A549 (cell line): ENCODE measurements at regions not wholly inside any gene's neighbourhood (a gene's known extent, or its start where the extent isn't known, plus 50 kb on each side); places are given as distances from the start of the nearest gene placed in this dataset.

ENCODE experiments used
- ATAC-seq, 2 experiments: fragments of 200-7000 bp in 1 of 2; fragments of >200 bp in 1 of 2; cut with Nextera tagmentation in 1 of 2; cut with Tn5 transposase in 1 of 2; 3 replicates each; pipeline versions ENCODE4 v1.8.0 to v1.9.1; 2018 to 2020; ENCODE audit warnings: mild to moderate bottlenecking in 1 of 2, moderate library complexity in 1 of 2
- CTCF ChIA-PET: fragments of 300-600 bp; sonication (Branson Sonifier 250); formaldehyde crosslinking; extraction: SDS; loops from one replicate; lab custom pipeline; 2021; ENCODE audit warnings: antibody characterized with exemption, inconsistent platforms; lab: Yijun Ruan, JAX
- POLR2A ChIA-PET: fragments of 350-600 bp; formaldehyde crosslinking; extraction: SDS; loops from one replicate; lab custom pipeline; 2021; ENCODE audit warnings: antibody characterized with exemption, inconsistent platforms; lab: Yijun Ruan, JAX
- DNase-seq, 2 experiments: peaks; one replicate each; pipeline versions ENCODE4 v3.0.0 to v3.0.0-alpha.2; 2011 to 2016; ENCODE audit warnings: low read depth in 1 of 2, low spot score in 1 of 2
- FAIRE-seq: peaks from 2 replicates; lab custom pipeline; 2011; peaks lifted over from hg19 to GRCh38; lab: Jason Lieb, UNC
- H3K27ac ChIP-seq, 2 experiments: fragments of >200 bp; sonication (Bioruptor Twin); formaldehyde crosslinking; 3 replicates each; pipeline ENCODE4 v1.5.1; 2016 to 2017
- H3K4me1 ChIP-seq: fragments of >200 bp; sonication (Bioruptor Twin); formaldehyde crosslinking; 3 replicates; pipeline ENCODE4 v1.6.1; 2016
- H3K4me2 ChIP-seq: fragments of >200 bp; sonication (Bioruptor Twin); formaldehyde crosslinking; 3 replicates; pipeline ENCODE4 v1.6.1; 2016
- H3K4me3 ChIP-seq: fragments of >200 bp; sonication (Bioruptor Twin); formaldehyde crosslinking; 3 replicates; pipeline ENCODE4 v1.5.1; 2016
- H3K9me3 ChIP-seq: fragments of >200 bp; sonication (Bioruptor Twin); formaldehyde crosslinking; 3 replicates; pipeline ENCODE4 v1.6.1; 2016
- ATOH8 ChIP-seq: fragments of 250-450 bp; sonication (Bioruptor Pico); IDR thresholded peaks from 2 replicates; pipeline ENCODE4 v1.5.0; 2020; ENCODE audit warnings: low read depth, mild to moderate bottlenecking, moderate library complexity
- BHLHE40 ChIP-seq: IDR thresholded peaks from 2 replicates; pipeline ENCODE4 v1.6.1; 2012; ENCODE audit warnings: low read depth, low read length, inconsistent platforms
- CBX2 ChIP-seq: fragments of 200-600 bp; sonication (generic); IDR thresholded peaks from 2 replicates; pipeline ENCODE4 v1.6.1; 2016; ENCODE audit warnings: low read depth, mild to moderate bottlenecking, borderline replicate concordance
- CBX8 ChIP-seq: fragments of 200-600 bp; sonication (generic); IDR thresholded peaks from 2 replicates; pipeline ENCODE4 v1.6.1; 2016
- E2F6 ChIP-seq: IDR thresholded peaks from 2 replicates; pipeline ENCODE4 v1.6.1; 2012; ENCODE audit warnings: low read depth, borderline replicate concordance
- EHMT2 ChIP-seq: fragments of 200-600 bp; sonication (generic); IDR thresholded peaks from 2 replicates; pipeline ENCODE4 v1.6.1; 2016; ENCODE audit warnings: antibody characterized with exemption, low read depth, mild to moderate bottlenecking, moderate library complexity
- ESRRA ChIP-seq: fragments of 150-350 bp; IDR thresholded peaks from 2 replicates; pipeline ENCODE4 v1.6.1; 2014; ENCODE audit warnings: mild to moderate bottlenecking, low read length, borderline replicate concordance
- FOSB ChIP-seq: fragments of 250-450 bp; sonication (Bioruptor Pico); IDR thresholded peaks from 2 replicates; pipeline ENCODE4 v1.5.0; 2020; ENCODE audit warnings: mild to moderate bottlenecking, moderate library complexity
- HEYL ChIP-seq: fragments of 250-450 bp; sonication (Bioruptor Pico); IDR thresholded peaks from 2 replicates; pipeline ENCODE4 v1.8.0; 2021; ENCODE audit warnings: mild to moderate bottlenecking, moderate library complexity
- HMGXB4 ChIP-seq: fragments of 250-450 bp; sonication (Bioruptor Pico); IDR thresholded peaks from 2 replicates; pipeline ENCODE4 v1.5.0; 2021; ENCODE audit warnings: mild to moderate bottlenecking, moderate library complexity, borderline replicate concordance
- HOXB5 ChIP-seq: fragments of 250-450 bp; sonication (Bioruptor Pico); IDR thresholded peaks from 2 replicates; pipeline ENCODE4 v1.5.0; 2020; ENCODE audit warnings: mild to moderate bottlenecking, moderate library complexity
- MAFK ChIP-seq: fragments of 450-650 bp; IDR thresholded peaks from 2 replicates; pipeline ENCODE4 v1.6.1; 2014; ENCODE audit not compliant: partially characterized antibody
- MAX ChIP-seq: IDR thresholded peaks from 2 replicates; pipeline ENCODE4 v1.6.1; 2012
- NFE2L2 ChIP-seq: fragments of 150-350 bp; conservative IDR thresholded peaks from 2 replicates; pipeline ENCODE4 v1.6.1; 2014; ENCODE audit warnings: low read length
- PHF8 ChIP-seq: fragments of 200-600 bp; sonication (generic); IDR thresholded peaks from 2 replicates; pipeline ENCODE4 v1.6.1; 2016; ENCODE audit warnings: low read depth, mild to moderate bottlenecking, antibody characterized with exemption, moderate library complexity, borderline replicate concordance
- RAD21 ChIP-seq, 2 experiments: fragments of >200 bp in 1 of 2; sonication (Bioruptor Twin) in 1 of 2; formaldehyde crosslinking in 1 of 2; IDR thresholded peaks in 1 of 2; conservative IDR thresholded peaks in 1 of 2; 2 replicates in 1 of 2; 3 replicates in 1 of 2; pipeline ENCODE4 v1.6.1; 2012 to 2018; ENCODE audit warnings: inconsistent platforms in 1 of 2
- RFX5 ChIP-seq: fragments of 450-650 bp; IDR thresholded peaks from 2 replicates; pipeline ENCODE4 v1.7.1; 2014; ENCODE audit warnings: antibody characterized with exemption, mild to moderate bottlenecking, moderate library complexity
- USF2 ChIP-seq: fragments of 450-650 bp; IDR thresholded peaks from 2 replicates; pipeline ENCODE4 v1.6.1; 2014; ENCODE audit warnings: antibody characterized with exemption
- ZNF302 ChIP-seq: fragments of 250-450 bp; sonication (Bioruptor Pico); IDR thresholded peaks from 2 replicates; pipeline ENCODE4 v1.9.0; 2021; ENCODE audit warnings: inconsistent platforms, mild to moderate bottlenecking, moderate library complexity
- ZSCAN20 ChIP-seq: fragments of 250-450 bp; sonication (Bioruptor Pico); IDR thresholded peaks from 2 replicates; pipeline ENCODE4 v1.8.0; 2022; ENCODE audit warnings: mild to moderate bottlenecking, moderate library complexity
- WGBS: methylation state at CpG from one replicate; pipeline ENCODE4 v1.1.6; 2017; ENCODE audit errors: missing lambda C conversion rate; 5-methylcytosine and 5-hydroxymethylcytosine counted together

- TF ChIP-seq HMGXB4 (CRISPR knock-in tag) (no peak), ZSCAN20 (no peak)
Measured at GRCh38 chr3:132963786-132964185, 74.4 kb upstream of the TMEM108 start (continued).

- ATAC-seq, result no peak
- H3K4me3 ChIP-seq, result no peak overlapping the region
- no peaks in the 10 kb centered on the region for H3K4me1 ChIP-seq
- no peak for FAIRE-seq
- CTCF ChIA-PET, result no interaction called here
- TF ChIP-seq EHMT2, result no peak
- WGBS, result 5% methylated on average over 1 of the region's 1 CpG
- no peaks in the 10 kb centered on the region for H3K9me3 ChIP-seq
- H3K4me2 ChIP-seq, result no peak overlapping the region
- H3K27ac ChIP-seq, result no peak overlapping the region
- POLR2A ChIA-PET, result no interaction called here
- DNase-seq, result no peak
Measured at GRCh38 chr3:132961991-132962390, 76.2 kb upstream of the TMEM108 start.

GRCh38 chr3:132953683-132954082 lies 84.5 kb upstream of the TMEM108 start:
- TF ChIP-seq HOXB5 (CRISPR knock-in tag) (no peak), MAX (no peak), FOSB (no peak), RFX5 (no peak), ATOH8 (CRISPR knock-in tag) (no peak), ZNF302 (CRISPR knock-in tag) (no peak), RAD21 (conservative IDR thresholded peaks at IDR 0.05 in 1 of 2, IDR thresholded peaks at IDR 0.05 in 1 of 2) (no peak), CBX2 (no peak)
- ChIA-PET CTCF (no interaction called here), POLR2A (no interaction called here)
- ATAC-seq (no peak), FAIRE-seq (no peak), DNase-seq (no peak)
- Histone ChIP-seq H3K4me3 (no peak overlapping the region), H3K27ac (no peak overlapping the region), H3K4me2 (no peak overlapping the region), H3K9me3 (no peaks in the 10 kb centered on the region), H3K4me1 (no peaks in the 10 kb centered on the region)
- 0% methylated on average over 1 of the region's 1 CpG for WGBS

- no peak for FAIRE-seq
- 0% methylated on average over 1 of the region's 1 CpG for WGBS
- no peak for DNase-seq
- H3K4me1 ChIP-seq, result no peaks in the 10 kb centered on the region
- H3K27ac ChIP-seq, result no peak overlapping the region
- no peak for ATAC-seq
- H3K4me3 ChIP-seq, result no peak overlapping the region
- TF ChIP-seq HEYL (no peak), E2F6 (no peak), ESRRA (no peak), BHLHE40 (no peak), PHF8 (no peak), USF2 (no peak), CBX8 (no peak), NFE2L2 (no peak), MAFK (no peak), RFX5 (no peak)
- ChIA-PET CTCF (no interaction called here), POLR2A (no interaction called here)
- H3K9me3 ChIP-seq, result no peaks in the 10 kb centered on the region
- no peak overlapping the region for H3K4me2 ChIP-seq
Measured at GRCh38 chr3:132927896-132928295, 110.3 kb upstream of the TMEM108 start.
